Islet of Langerhans (tissue), 1 donor: ENCODE measurements at regions not wholly inside any gene's neighbourhood (a gene's known extent, or its start where the extent isn't known, plus 50 kb on each side); places are given as distances from the start of the nearest gene placed in this dataset.

ENCODE experiments used
- FAIRE-seq: peaks from one replicate; lab custom pipeline; 2011; peaks lifted over from hg19 to GRCh38; lab: Jason Lieb, UNC

GRCh38 chr6:163901681-163902080 lies 487.2 kb downstream of the QKI start:
- FAIRE-seq: no peak

GRCh38 chr6:163900570-163900969 lies 486.1 kb downstream of the QKI start:
- FAIRE-seq: no peak

GRCh38 chr6:163897669-163898068 lies 483.2 kb downstream of the QKI start:
- FAIRE-seq: no peak

GRCh38 chr6:163897030-163897429 lies 482.5 kb downstream of the QKI start:
- no peak for FAIRE-seq

- no peak for FAIRE-seq
These were observed 480.6 kb downstream of the QKI start for GRCh38 chr6:163895162-163895561.

- FAIRE-seq: no peak
These were observed 479.2 kb downstream of the QKI start for GRCh38 chr6:163893609-163894189.

GRCh38 chr6:163892824-163893561 lies 478.5 kb downstream of the QKI start:
- no peak for FAIRE-seq

GRCh38 chr6:163889904-163890514 lies 475.5 kb downstream of the QKI start:
- no peak for FAIRE-seq

GRCh38 chr6:163888030-163888819 lies 473.7 kb downstream of the QKI start:
- FAIRE-seq: no peak

- FAIRE-seq: no peak
These were observed 471.9 kb downstream of the QKI start for GRCh38 chr6:163886428-163886827.

GRCh38 chr6:163883984-163884383 lies 469.5 kb downstream of the QKI start:
- FAIRE-seq: no peak

- no peak for FAIRE-seq
These were observed 464.2 kb downstream of the QKI start for GRCh38 chr6:163878698-163879097.

- no peak for FAIRE-seq
These were observed 463.5 kb downstream of the QKI start for GRCh38 chr6:163877877-163878639.

GRCh38 chr6:163876391-163876790 lies 461.9 kb downstream of the QKI start:
- no peak for FAIRE-seq

- FAIRE-seq: no peak
These were observed 460.3 kb downstream of the QKI start for GRCh38 chr6:163874784-163875183.

- FAIRE-seq: no peak
These were observed 457.8 kb downstream of the QKI start for GRCh38 chr6:163872335-163872734.

- FAIRE-seq: no peak
These were observed 457.1 kb downstream of the QKI start for GRCh38 chr6:163871616-163872015.

- no peak for FAIRE-seq
These were observed 453.2 kb downstream of the QKI start for GRCh38 chr6:163867518-163868292.

GRCh38 chr6:163866192-163866591 lies 451.7 kb downstream of the QKI start:
- no peak for FAIRE-seq

- FAIRE-seq: no peak
These were observed 449.0 kb downstream of the QKI start for GRCh38 chr6:163863565-163863964.

- FAIRE-seq: no peak
These were observed 448.2 kb downstream of the QKI start for GRCh38 chr6:163862701-163863100.
